ENCODE measurements at regions not wholly inside any gene's neighbourhood (a gene's known extent, or its start where the extent isn't known, plus 50 kb on each side); places are given as distances from the start of the nearest gene placed in this dataset.

GRCh38 chr6:156402628-156403027 is 374.6 kb upstream of the ARID1B start:
- no peak for DNase-seq

DNA sequence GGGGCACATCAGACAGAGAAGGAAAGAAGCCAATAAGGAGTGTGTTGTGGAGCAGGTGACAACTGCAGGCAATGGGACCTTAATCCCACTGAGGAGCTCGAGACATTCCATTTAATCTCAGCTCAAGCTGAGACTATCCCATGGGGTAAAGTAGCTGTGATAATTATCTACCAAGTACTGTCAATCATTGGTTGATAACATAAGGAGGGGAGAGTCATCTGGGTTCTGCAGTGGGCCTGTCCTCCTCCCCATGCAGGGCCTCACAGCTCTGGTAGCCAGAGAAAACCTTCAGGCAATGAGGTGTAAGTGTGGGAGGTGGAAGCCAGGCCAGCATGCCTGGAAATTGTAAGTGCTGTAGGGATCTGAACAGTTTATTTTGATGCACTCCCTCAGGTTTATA is 375.0 kb upstream of the ARID1B start:
- no peak for DNase-seq

DNA sequence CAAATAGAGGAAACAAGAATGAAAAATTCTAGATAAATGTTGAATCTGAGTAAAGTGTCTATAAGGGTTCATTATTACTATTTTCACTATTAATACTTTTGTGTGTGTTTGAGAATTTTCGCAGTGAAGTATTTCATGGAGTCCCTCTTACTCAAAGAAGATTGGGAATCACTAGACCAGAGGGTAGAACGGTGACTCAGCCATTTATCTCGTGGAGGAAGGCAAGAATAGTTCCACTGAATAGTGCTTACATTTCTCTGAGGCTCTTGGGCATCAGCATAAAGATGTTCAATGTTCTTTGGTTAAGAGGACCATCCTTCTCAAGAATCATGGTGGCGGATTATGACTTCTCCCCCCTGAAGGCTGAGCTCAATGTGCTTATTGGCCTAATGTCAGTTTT is 376.7 kb upstream of the ARID1B start:
- DNase-seq, result no peak

- DNase-seq, result no peak
Measured at GRCh38 chr6:156398966-156399365, 378.2 kb upstream of the ARID1B start.

DNA sequence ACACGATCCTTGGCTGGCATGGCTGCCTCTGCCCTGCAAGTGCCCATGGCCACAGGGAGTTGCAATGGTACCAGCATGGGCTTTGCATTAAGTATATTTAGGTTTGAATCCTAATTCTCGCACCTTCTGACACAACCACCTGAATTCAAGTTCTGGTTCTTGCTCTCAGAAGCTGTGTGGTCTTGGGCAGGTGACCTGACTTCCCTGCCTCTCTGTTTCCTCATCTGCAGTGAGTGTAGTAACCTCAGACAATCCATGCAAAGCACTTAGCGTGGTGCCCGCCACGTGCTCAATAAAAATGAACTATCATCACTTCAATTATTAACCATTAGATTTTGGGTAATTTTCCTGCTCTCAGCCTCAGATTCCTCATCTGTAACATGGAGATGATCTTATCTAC is 378.8 kb upstream of the ARID1B start:
- DNase-seq, result no peak

- no peak for DNase-seq
Measured at GRCh38 chr6:156396791-156397418, 380.3 kb upstream of the ARID1B start.

- DNase-seq, result no peak
Measured at GRCh38 chr6:156396068-156396771, 381.0 kb upstream of the ARID1B start.

DNA sequence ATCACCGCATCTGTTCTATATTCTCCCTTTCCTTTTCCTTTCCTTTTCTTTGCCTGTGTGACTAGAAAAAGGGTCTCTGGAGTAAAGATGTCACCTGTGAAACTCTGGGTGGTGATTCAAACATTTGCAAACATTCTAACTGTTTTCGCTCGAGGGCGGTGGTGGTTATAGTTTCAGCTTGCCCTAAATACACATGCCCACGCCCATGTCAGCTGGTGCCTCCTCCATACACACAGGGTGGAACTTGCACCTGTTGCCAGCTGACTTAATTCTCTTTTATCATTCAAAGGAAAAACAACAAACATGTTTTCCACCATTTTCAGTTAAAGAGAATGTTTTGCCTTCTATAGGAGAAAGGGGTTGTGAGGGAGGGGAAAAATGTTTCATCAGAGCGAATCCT is 381.9 kb upstream of the ARID1B start:
- DNase-seq, result no peak

GRCh38 chr6:156392648-156393047 is 384.5 kb upstream of the ARID1B start:
- DNase-seq, result no peak

GRCh38 chr6:156391977-156392376 is 385.2 kb upstream of the ARID1B start:
- DNase-seq, result no peak

DNA sequence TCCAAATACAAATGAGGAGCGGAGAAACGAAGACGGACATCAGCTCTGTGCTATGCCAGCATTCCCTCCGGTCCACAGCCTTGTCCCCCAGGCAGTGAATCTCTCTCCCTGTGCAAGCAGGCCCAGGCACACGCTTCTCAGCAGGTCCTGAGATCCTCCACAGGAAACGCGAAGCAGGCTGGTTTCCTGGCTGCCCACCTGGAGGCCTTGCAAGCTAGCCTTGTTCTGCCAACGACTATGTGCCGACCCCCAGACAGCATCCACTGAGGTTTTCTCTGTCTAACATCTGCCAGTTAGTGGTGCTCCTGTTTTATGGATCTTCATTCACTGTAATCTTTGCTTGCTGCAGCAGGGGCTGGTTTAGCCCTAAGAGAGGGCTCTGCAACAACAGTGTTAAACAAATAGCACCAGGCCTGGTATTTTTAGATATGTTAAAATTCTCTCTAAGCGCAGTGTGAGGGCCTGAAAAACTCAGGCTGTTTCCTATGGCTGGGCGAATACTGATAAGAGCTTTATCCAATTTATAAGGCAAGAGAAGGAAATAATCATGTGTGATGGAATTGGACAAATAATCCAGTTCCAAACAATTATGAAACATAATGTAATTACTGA is 386.0 kb upstream of the ARID1B start:
- DNase-seq, result no peak

- no peak for DNase-seq
Measured at GRCh38 chr6:156390621-156391020, 386.6 kb upstream of the ARID1B start.

GRCh38 chr6:156389296-156389695 is 387.9 kb upstream of the ARID1B start:
- DNase-seq, result no peak

- no peak for DNase-seq
Measured at GRCh38 chr6:156387472-156387871, 389.7 kb upstream of the ARID1B start.

DNA sequence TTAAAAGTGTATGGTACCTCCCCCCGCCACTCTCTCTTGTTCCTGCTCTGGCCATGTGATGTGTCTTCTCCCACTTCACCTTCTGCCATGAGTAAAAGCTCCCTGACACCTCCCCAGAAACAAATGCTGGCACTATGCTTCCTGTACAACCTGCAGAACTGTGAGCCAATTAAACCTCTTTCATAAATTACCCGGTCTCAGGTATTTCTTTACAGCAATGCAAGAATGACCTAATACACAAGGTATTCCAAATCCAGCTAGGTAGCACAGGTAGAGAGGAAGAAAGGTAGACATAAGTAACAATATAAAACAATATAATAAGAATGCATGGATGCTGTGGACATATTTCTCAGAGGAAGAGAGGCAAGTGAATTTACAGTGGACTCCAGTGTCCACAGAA is 394.1 kb upstream of the ARID1B start:
- no peak for DNase-seq

DNA sequence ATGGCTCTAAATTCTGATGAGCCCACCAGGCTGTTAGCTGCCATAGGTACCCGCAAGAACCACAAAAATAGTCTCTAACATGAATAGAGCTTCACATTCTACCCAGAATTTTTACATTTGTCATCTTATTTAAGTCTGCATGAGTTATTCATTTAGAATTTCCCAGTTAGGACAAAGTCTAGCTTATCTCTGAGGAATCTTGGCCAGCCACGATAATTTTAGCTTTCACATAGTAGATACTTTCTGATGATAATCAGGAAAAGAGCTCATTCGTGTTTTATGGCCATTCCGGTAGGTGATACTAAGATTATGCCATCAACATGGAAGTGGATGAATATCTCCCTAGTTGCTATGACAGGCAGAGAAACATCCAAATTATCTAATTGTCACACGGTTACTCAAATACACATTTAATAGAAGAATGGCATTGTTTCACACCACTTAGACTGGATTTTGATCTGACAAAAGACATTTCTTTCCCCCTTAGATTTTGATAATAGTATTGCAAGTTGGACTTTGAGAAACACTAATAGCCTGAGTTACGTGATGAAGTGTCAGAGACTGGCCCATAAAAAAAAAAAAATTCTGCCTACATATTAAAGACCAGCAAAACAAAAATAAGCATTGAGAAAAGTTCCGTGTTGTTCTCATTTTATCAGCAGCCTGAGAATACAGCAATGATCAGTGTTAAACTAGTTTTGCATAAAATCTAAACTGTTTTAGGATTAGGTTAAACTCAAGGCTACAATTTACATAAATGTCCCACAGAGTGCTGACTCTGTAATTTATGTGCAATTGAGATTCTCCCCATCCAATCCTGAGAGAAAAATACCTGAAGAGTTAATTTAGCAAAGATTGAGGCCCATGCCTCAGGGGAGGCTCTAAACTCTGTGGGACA is 397.5 kb upstream of the ARID1B start:
- DNase-seq, result no peak

DNA sequence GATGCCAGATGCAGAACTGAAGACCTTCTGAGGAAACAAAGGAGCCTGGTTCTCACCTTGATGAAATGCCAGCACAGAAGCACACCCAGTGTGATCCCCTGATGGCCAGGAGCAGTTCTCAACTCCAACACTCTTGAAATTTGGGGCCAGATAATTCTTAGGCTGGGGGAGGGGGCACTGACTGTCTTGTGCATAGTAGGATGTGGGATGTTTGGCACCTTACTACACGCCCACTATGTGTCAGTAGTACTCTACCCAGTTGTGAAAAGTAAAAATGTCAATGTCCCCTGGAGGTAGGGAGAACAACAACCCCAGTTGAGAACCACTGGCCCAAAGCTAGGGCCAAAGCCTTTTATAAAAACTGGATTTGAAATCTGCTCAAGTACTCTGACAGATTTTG is 398.3 kb upstream of the ARID1B start:
- no peak for DNase-seq

- no peak for DNase-seq
Measured at GRCh38 chr6:156376091-156376490, 401.1 kb upstream of the ARID1B start.

DNA sequence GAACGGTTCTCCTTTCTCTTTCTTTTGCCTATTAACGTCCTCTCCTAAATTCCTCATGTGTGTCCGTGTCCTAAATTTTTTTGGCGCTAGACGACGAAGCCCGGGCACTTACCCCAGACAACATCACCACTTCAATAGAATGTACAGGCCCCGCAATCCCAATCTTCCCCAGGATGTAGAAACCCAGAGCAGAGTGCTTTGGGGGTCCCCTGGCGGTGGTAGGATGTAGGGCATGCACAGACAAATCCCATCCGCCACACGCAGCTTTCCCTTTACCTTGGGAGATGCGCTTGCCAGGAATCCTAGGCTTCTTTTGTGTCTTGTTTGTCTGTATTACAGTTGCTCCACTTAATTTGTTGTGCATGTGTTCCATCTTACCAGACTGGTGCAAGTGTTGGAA is 417.3 kb upstream of the ARID1B start:
- DNase-seq, result peak; percentile 27

DNA sequence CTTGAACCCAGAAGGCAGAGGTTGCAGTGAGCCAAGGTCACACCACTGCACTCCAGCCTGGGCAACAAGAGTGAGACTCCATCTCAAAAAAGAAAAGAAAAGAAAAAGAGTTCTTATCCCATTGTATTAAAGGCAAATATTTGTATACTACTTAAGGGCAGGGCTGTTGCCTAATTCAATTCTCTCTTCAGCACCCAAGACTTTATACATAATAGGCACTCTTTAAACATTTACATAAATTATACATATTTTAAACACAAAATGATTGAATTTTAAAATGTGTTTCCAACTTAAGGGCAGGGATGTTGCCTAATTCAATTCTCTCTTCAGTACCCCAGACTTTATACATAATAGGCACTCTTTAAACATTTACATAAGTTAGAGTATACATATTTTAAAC is 424.3 kb upstream of the ARID1B start:
- no peak for DNase-seq

DNA sequence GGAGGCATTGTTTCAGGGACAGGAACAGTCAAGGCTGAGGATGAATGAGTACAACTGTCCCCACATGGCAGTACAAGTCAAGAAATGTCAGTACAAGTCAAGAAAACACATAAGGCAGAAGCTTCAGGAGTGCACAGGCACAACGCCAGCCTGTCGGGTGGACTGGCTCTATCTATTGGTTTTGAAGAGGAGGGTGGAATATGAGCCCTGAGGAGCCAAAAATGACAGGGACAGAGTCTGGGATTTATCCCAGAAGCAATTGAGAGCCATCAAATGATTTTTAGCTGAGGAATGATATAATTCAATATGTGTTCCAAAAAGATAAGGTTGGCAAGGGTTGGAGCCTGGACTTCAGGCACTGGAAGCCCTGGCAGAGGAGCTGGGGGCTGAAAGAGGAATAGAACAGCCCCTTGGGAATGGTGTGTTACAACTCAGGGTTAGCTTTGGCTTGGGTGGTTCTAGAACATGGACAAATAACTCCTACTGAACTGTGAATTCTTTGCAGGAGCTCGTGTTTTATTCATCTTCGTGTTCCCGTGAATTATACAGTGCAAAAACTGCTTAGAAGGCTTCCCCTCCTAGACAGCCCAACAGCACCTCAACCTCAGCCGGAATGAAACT is 425.7 kb upstream of the ARID1B start:
- DNase-seq, result no peak

DNA sequence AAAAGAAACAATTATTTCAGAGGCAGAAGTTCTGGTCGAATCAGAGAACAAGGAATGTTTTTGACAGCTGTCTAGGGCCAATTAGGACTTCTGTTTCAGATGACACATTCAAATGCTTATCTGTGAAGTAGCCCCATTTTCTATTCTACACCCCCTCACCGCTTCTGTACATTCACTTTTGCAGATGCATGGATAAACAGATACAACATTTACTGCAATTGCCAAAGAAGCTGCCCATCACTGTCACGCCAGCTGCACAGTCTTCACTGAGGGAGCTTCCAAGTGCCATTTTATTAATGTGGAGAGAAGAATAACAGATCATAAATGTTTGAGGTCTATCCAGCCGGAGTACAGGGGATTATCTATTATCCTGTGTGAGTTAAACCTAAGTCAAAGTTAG is 426.8 kb upstream of the ARID1B start:
- DNase-seq, result no peak

DNA sequence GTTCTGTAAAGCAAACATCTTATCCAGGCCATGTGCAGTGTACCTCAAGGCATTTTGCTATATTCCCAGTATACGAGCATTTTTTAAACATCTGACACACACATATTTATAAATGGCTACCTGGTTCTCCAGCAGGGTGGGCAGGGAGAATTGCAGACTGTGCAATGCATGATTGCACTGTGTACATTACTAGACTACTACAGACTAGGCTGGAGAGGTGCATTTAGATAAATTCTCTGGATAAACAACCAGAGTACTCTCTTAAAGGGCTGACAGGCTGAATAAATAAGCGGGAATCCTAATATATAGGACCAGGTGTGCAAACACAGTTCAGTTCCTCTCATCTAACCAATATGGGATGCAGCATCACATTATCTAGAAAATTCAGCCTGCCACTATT is 428.3 kb upstream of the ARID1B start:
- no peak for DNase-seq
